Kasumi-1 (cell line): ENCODE measurements at regions not wholly inside any gene's neighbourhood (a gene's known extent, or its start where the extent isn't known, plus 50 kb on each side); places are given as distances from the start of the nearest gene placed in this dataset.
"Not testable (repeated sequence)": the region's sequence is repeated elsewhere in the genome, so short reads cannot be mapped to it uniquely, and the experiment has no call there.

Experiments
- DNase-seq, 2 experiments: peaks; one replicate each; lab custom pipeline; 2025; lab: John Stamatoyannopoulos, UW

GRCh38 chr16:88200896-88201185 is 181.9 kb upstream of the ZNF469 start:
- no peak for DNase-seq

- DNase-seq, result not testable (repeated sequence)
Observed at GRCh38 chr16:88201611-88202010, 181.1 kb upstream of the ZNF469 start.

- DNase-seq, result no peak
Observed at GRCh38 chr16:88202207-88202745, 180.5 kb upstream of the ZNF469 start.

- not testable (repeated sequence) for DNase-seq
Observed at GRCh38 chr16:88202856-88203681, 179.7 kb upstream of the ZNF469 start.

- not testable (repeated sequence) for DNase-seq
Observed at GRCh38 chr16:88204131-88205110, 178.3 kb upstream of the ZNF469 start.

- not testable (repeated sequence) for DNase-seq
Observed at GRCh38 chr16:88205482-88205881, 177.3 kb upstream of the ZNF469 start.

GRCh38 chr16:88206006-88206405 is 176.8 kb upstream of the ZNF469 start:
- not testable (repeated sequence) for DNase-seq

- DNase-seq, result not testable (repeated sequence)
Observed at GRCh38 chr16:88206516-88206915, 176.2 kb upstream of the ZNF469 start.

- no peak for DNase-seq
Observed at GRCh38 chr16:88208112-88208511, 174.6 kb upstream of the ZNF469 start.

GRCh38 chr16:88208776-88209175 is 174.0 kb upstream of the ZNF469 start:
- DNase-seq, result not testable (repeated sequence)

- not testable (repeated sequence) for DNase-seq
Observed at GRCh38 chr16:88209579-88209978, 173.2 kb upstream of the ZNF469 start.

- not testable (repeated sequence) for DNase-seq
Observed at GRCh38 chr16:88213937-88214336, 168.8 kb upstream of the ZNF469 start.

GRCh38 chr16:88221001-88221761 is 161.6 kb upstream of the ZNF469 start:
- not testable (repeated sequence) for DNase-seq

GRCh38 chr16:88223696-88224095 is 159.1 kb upstream of the ZNF469 start:
- not testable (repeated sequence) for DNase-seq

GRCh38 chr16:88224131-88224898 is 158.4 kb upstream of the ZNF469 start:
- DNase-seq, result not testable (repeated sequence)

GRCh38 chr16:88225640-88226230 is 157.0 kb upstream of the ZNF469 start:
- DNase-seq, result not testable (repeated sequence)

GRCh38 chr16:88226302-88226701 is 156.5 kb upstream of the ZNF469 start:
- DNase-seq, result not testable (repeated sequence)

GRCh38 chr16:88227026-88227721 is 155.6 kb upstream of the ZNF469 start:
- DNase-seq, result not testable (repeated sequence)

- not testable (repeated sequence) for DNase-seq
Observed at GRCh38 chr16:88227722-88228482, 154.9 kb upstream of the ZNF469 start.
